SK-N-SH (cell line): ENCODE measurements at regions not wholly inside any gene's neighbourhood (a gene's known extent, or its start where the extent isn't known, plus 50 kb on each side); places are given as distances from the start of the nearest gene placed in this dataset.

Source experiments
- CTCF ChIA-PET: fragments of 300-600, 350-600 bp; formaldehyde crosslinking; extraction: SDS; loops from one replicate; lab custom pipeline; 2021; lab: Yijun Ruan, JAX
- POLR2A ChIA-PET: fragments of 350-600 bp; sonication (Branson Sonifier 250); formaldehyde crosslinking; extraction: SDS; loops from one replicate; lab custom pipeline; 2020; ENCODE audit warnings: antibody characterized with exemption, inconsistent platforms; lab: Yijun Ruan, JAX
- DNase-seq: peaks from one replicate; pipeline ENCODE4 v3.0.0; 2012
- H2AFZ ChIP-seq: fragments of 200-600 bp; sonication (generic); 2 replicates; pipeline ENCODE4 v1.8.1; 2016; ENCODE audit warnings: antibody characterized with exemption, mild to moderate bottlenecking, low read depth
- H3F3A ChIP-seq: fragments of 200-600 bp; sonication (generic); replicated peaks from 2 replicates; pipeline ENCODE3; 2016; ENCODE audit warnings: antibody characterized with exemption, mild to moderate bottlenecking; ENCODE audit not compliant: insufficient read depth
- H3K27ac ChIP-seq, 2 experiments: fragments of 200-500 bp in 1 of 2; fragments of 200-600 bp in 1 of 2; sonication (Bioruptor generic) in 1 of 2; sonication (generic), shearing (Covaris generic) in 1 of 2; 2 replicates each; pipeline versions ENCODE4 v1.5.1 to v1.6.1; 2014 to 2016; ENCODE audit warnings: low read depth in 2 of 2, inconsistent platforms in 1 of 2, low read length in 1 of 2, mild to moderate bottlenecking in 1 of 2, mixed read lengths in 1 of 2
- H3K27me3 ChIP-seq: fragments of 200-600 bp; sonication (generic), shearing (Covaris generic); 2 replicates; pipeline ENCODE4 v1.6.1; 2016; ENCODE audit warnings: mixed run types; ENCODE audit not compliant: insufficient read depth
- H3K36me3 ChIP-seq, 2 experiments: fragments of 200-500 bp in 1 of 2; fragments of 200-600 bp in 1 of 2; sonication (Bioruptor generic) in 1 of 2; sonication (generic) in 1 of 2; replicated peaks in 1 of 2; 2 replicates each; pipeline versions ENCODE3 to v1.5.1; 2014 to 2016; ENCODE audit warnings: low read length in 1 of 2, mild to moderate bottlenecking in 1 of 2; ENCODE audit not compliant: insufficient read depth in 2 of 2, control insufficient read depth in 1 of 2
- H3K4me1 ChIP-seq, 2 experiments: fragments of 200-500 bp in 1 of 2; fragments of 200-600 bp in 1 of 2; sonication (Bioruptor generic) in 1 of 2; sonication (generic), shearing (Covaris generic) in 1 of 2; 2 replicates each; pipeline versions ENCODE4 v1.5.1 to v1.6.1; 2014 to 2016; ENCODE audit warnings: low read depth in 1 of 2, low read length in 1 of 2, mixed run types in 1 of 2; ENCODE audit not compliant: insufficient read depth in 2 of 2, control insufficient read depth in 1 of 2
- H3K4me2 ChIP-seq: fragments of 200-600 bp; sonication (generic), shearing (Covaris generic); 2 replicates; pipeline ENCODE4 v1.6.1; 2017; ENCODE audit warnings: mixed run types
- H3K4me3 ChIP-seq, 2 experiments: fragments of 200-500 bp in 1 of 2; fragments of 200-600 bp in 1 of 2; sonication (Bioruptor generic) in 1 of 2; sonication (generic), shearing (Covaris generic) in 1 of 2; 2 replicates each; pipeline versions ENCODE4 v1.5.1 to v1.8.1; 2014 to 2016; ENCODE audit warnings: low read depth in 2 of 2, inconsistent platforms in 1 of 2, low read length in 1 of 2, mild to moderate bottlenecking in 1 of 2, mixed read lengths in 1 of 2, moderate library complexity in 1 of 2
- H3K79me2 ChIP-seq: fragments of 200-600 bp; sonication (generic); 2 replicates; pipeline ENCODE4 v1.8.1; 2017; ENCODE audit warnings: mild to moderate bottlenecking; ENCODE audit not compliant: insufficient read depth
- H3K9ac ChIP-seq: fragments of 200-600 bp; sonication (generic); 2 replicates; pipeline ENCODE4 v1.6.1; 2017; ENCODE audit warnings: mixed run types
- H3K9me2 ChIP-seq: fragments of 200-600 bp; sonication (generic); 2 replicates; pipeline ENCODE4 v1.6.1; 2017; ENCODE audit warnings: mixed run types
- H3K9me3 ChIP-seq: fragments of 200-600 bp; sonication (generic); 2 replicates; pipeline ENCODE4 v1.6.1; 2017; ENCODE audit warnings: mixed run types, mild to moderate bottlenecking, moderate library complexity
- H4K20me1 ChIP-seq: fragments of 200-600 bp; sonication (generic); 2 replicates; pipeline ENCODE4 v1.6.1; 2017; ENCODE audit warnings: mild to moderate bottlenecking, mixed run types; ENCODE audit not compliant: insufficient read depth
- CHD2 ChIP-seq: fragments of 150-350 bp; IDR thresholded peaks from 2 replicates; pipeline ENCODE4 v1.6.1; 2018; ENCODE audit warnings: low read length; ENCODE audit not compliant: partially characterized antibody
- ELF1 ChIP-seq: IDR thresholded peaks from 2 replicates; pipeline ENCODE4 v1.4.0; 2012
- FOXM1 ChIP-seq: IDR thresholded peaks from 2 replicates; pipeline ENCODE4 v1.4.0; 2012; ENCODE audit warnings: low read depth, mild to moderate bottlenecking
- GABPA ChIP-seq: IDR thresholded peaks from 2 replicates; pipeline ENCODE4 v1.4.0; 2012; ENCODE audit warnings: low read depth, mild to moderate bottlenecking
- GATA2 ChIP-seq: sonication (generic); formaldehyde crosslinking; IDR thresholded peaks from 2 replicates; pipeline ENCODE4 v1.5.0; 2020; ENCODE audit warnings: mild to moderate bottlenecking, missing genetic modification reagents
- IRF3 ChIP-seq: fragments of 150-350 bp; IDR thresholded peaks from 2 replicates; pipeline ENCODE4 v1.6.1; 2016; ENCODE audit warnings: mild to moderate bottlenecking, low read depth, low read length
- JUND ChIP-seq: IDR thresholded peaks from 2 replicates; pipeline ENCODE4 v1.4.0; 2012
- MEF2A ChIP-seq: IDR thresholded peaks from 2 replicates; pipeline ENCODE4 v1.4.0; 2012; ENCODE audit warnings: low read depth, borderline replicate concordance
- MXI1 ChIP-seq: IDR thresholded peaks from 2 replicates; pipeline ENCODE4 v1.6.1; 2012; ENCODE audit warnings: mild to moderate bottlenecking, low read depth, low read length, improper control_type of control experiment
- NRF1 ChIP-seq: IDR thresholded peaks from 2 replicates; pipeline ENCODE4 v1.6.1; 2012; ENCODE audit warnings: low read depth, mild to moderate bottlenecking, low read length
- POLR2AphosphoS5 ChIP-seq: IDR thresholded peaks from 2 replicates; pipeline ENCODE4 v1.6.1; 2012; ENCODE audit warnings: low read depth, low read length
- RCOR1 ChIP-seq: fragments of 150-350 bp; IDR thresholded peaks from 2 replicates; pipeline ENCODE4 v1.6.1; 2017; ENCODE audit warnings: antibody characterized with exemption, low read length
- REST ChIP-seq: IDR thresholded peaks from 2 replicates; pipeline ENCODE4 v1.6.1; 2012; ENCODE audit warnings: mild to moderate bottlenecking, low read depth, low read length, moderate library complexity
- RFX5 ChIP-seq: IDR thresholded peaks from 2 replicates; pipeline ENCODE4 v1.6.1; 2012; ENCODE audit warnings: mild to moderate bottlenecking, improper control_type of control experiment, low read length
- RXRA ChIP-seq: IDR thresholded peaks from 2 replicates; pipeline ENCODE4 v1.4.0; 2012; ENCODE audit warnings: low read depth, mild to moderate bottlenecking, borderline replicate concordance
- TCF12 ChIP-seq: IDR thresholded peaks from 2 replicates; pipeline ENCODE4 v1.4.0; 2012
- TEAD4 ChIP-seq: IDR thresholded peaks from 2 replicates; pipeline ENCODE4 v1.4.0; 2012; ENCODE audit warnings: mild to moderate bottlenecking, borderline replicate concordance; ENCODE audit not compliant: insufficient read depth
- USF1 ChIP-seq: IDR thresholded peaks from 2 replicates; pipeline ENCODE4 v1.4.0; 2012; ENCODE audit warnings: low read depth, borderline replicate concordance
- USF2 ChIP-seq: fragments of 150-350 bp; IDR thresholded peaks from 2 replicates; pipeline ENCODE4 v1.6.1; 2017; ENCODE audit warnings: antibody characterized with exemption, low read length, low read depth, borderline replicate concordance
- WGBS: methylation state at CpG from one replicate; pipeline ENCODE4 v1.1.6; 2017; ENCODE audit warnings: low lambda C conversion rate; 5-methylcytosine and 5-hydroxymethylcytosine counted together

GRCh38 chrX:3504916-3505315 lies 158.5 kb upstream of the MXRA5 start:
- Histone ChIP-seq H3K4me2 (no peak overlapping the region), H2AFZ (no peak overlapping the region), H3K27ac (no peak overlapping the region), H3K9me2 (no peaks in the 10 kb centered on the region), H3K9ac (no peak overlapping the region), H3K79me2 (no peaks in the 10 kb centered on the region), H3K9me3 (no peaks in the 10 kb centered on the region), H3K4me3 (no peak overlapping the region), H4K20me1 (no peaks in the 10 kb centered on the region), H3K36me3 (no peaks in the 10 kb centered on the region), H3K27me3 (no peaks in the 10 kb centered on the region), H3K4me1 (no peaks in the 10 kb centered on the region), H3F3A (no peaks in the 10 kb centered on the region)
- DNase-seq: no peak
- WGBS: 29% methylated on average over 3 of the region's 3 CpGs
- TF ChIP-seq CHD2: no peak
- ChIA-PET CTCF (no interaction called here), POLR2A (no interaction called here)

GRCh38 chrX:3501833-3502535 lies 155.5 kb upstream of the MXRA5 start:
- no peak overlapping the region for H3K27ac ChIP-seq
- H3K4me2 ChIP-seq: no peak overlapping the region
- H3K4me1 ChIP-seq: no peaks in the 10 kb centered on the region
- no peak overlapping the region for H2AFZ ChIP-seq
- H3K9ac ChIP-seq: no peak overlapping the region
- no peaks in the 10 kb centered on the region for H4K20me1 ChIP-seq
- no peaks in the 10 kb centered on the region for H3F3A ChIP-seq
- no peak for TF ChIP-seq MEF2A
- no peak for TF ChIP-seq POLR2AphosphoS5
- no peak for TF ChIP-seq IRF3
- no peak for TF ChIP-seq RFX5
- no peak for TF ChIP-seq GATA2
- no peak for TF ChIP-seq RXRA
- TF ChIP-seq GABPA: no peak
- TF ChIP-seq TCF12: no peak
- no peak for TF ChIP-seq ELF1
- TF ChIP-seq USF1: no peak
- TF ChIP-seq USF2: no peak
- TF ChIP-seq MXI1: no peak
- TF ChIP-seq REST: no peak
- TF ChIP-seq JUND: no peak
- TF ChIP-seq NRF1: no peak
- TF ChIP-seq RCOR1: no peak
- TF ChIP-seq TEAD4: no peak
- TF ChIP-seq FOXM1: no peak
- ChIA-PET CTCF (interaction anchor here (1.2 kb wide), 1 partner anchor 10 kb away, joined by 3 read pairs; no protein-coding TSS in a partner anchor), POLR2A (no interaction called here)
- H3K79me2 ChIP-seq: no peaks in the 10 kb centered on the region
- no peaks in the 10 kb centered on the region for H3K9me3 ChIP-seq
- H3K9me2 ChIP-seq: no peaks in the 10 kb centered on the region
- no peak for DNase-seq
- H3K27me3 ChIP-seq: no peaks in the 10 kb centered on the region
- H3K36me3 ChIP-seq: no peaks in the 10 kb centered on the region
- 45% methylated on average over 20 of the region's 21 CpGs for WGBS
- H3K4me3 ChIP-seq: no peak overlapping the region
